NCI-H460 (cell line): ENCODE measurements at regions not wholly inside any gene's neighbourhood (a gene's known extent, or its start where the extent isn't known, plus 50 kb on each side); places are given as distances from the start of the nearest gene placed in this dataset.
"Not testable (repeated sequence)": the region's sequence is repeated elsewhere in the genome, so short reads cannot be mapped to it uniquely, and the experiment has no call there.

Experiments used
- DNase-seq: peaks from one replicate; pipeline ENCODE4 v3.0.0-alpha.2; 2016; ENCODE audit warnings: low read depth; ENCODE audit errors: extremely low read depth

GRCh38 chr7:106583706-106584690, 77.0 kb downstream of the CCDC71L start:
- no peak for DNase-seq

- no peak for DNase-seq
Measured at GRCh38 chr7:106583100-106583499, 77.9 kb downstream of the CCDC71L start.

- no peak for DNase-seq
Measured at GRCh38 chr7:106582365-106582764, 78.6 kb downstream of the CCDC71L start.

- not testable (repeated sequence) for DNase-seq
Measured at GRCh38 chr7:106579086-106579485, 81.9 kb downstream of the CCDC71L start.

- no peak for DNase-seq
Measured at GRCh38 chr7:106575138-106575823, 85.7 kb downstream of the CCDC71L start.

- no peak for DNase-seq
Measured at GRCh38 chr7:106573738-106574137, 87.2 kb downstream of the CCDC71L start.

GRCh38 chr7:106573125-106573663, 87.8 kb downstream of the CCDC71L start:
- DNase-seq = no peak

GRCh38 chr7:106572394-106573124, 88.4 kb downstream of the CCDC71L start:
- DNase-seq = no peak

GRCh38 chr7:106571563-106571962, 89.4 kb downstream of the CCDC71L start:
- no peak for DNase-seq

GRCh38 chr7:106570948-106571418, 90.0 kb downstream of the CCDC71L start:
- DNase-seq = no peak

GRCh38 chr7:106570146-106570545, 90.8 kb downstream of the CCDC71L start:
- no peak for DNase-seq

GRCh38 chr7:106569500-106569929, 91.4 kb downstream of the CCDC71L start:
- DNase-seq = no peak

GRCh38 chr7:106568680-106569499, 92.1 kb downstream of the CCDC71L start:
- peak; percentile 85 for DNase-seq

GRCh38 chr7:106568002-106568679, 92.8 kb downstream of the CCDC71L start:
- DNase-seq = no peak

GRCh38 chr7:106567204-106568001, 93.6 kb downstream of the CCDC71L start:
- DNase-seq = not testable (repeated sequence)

GRCh38 chr7:106566672-106567071, 94.3 kb downstream of the CCDC71L start:
- DNase-seq = no peak

GRCh38 chr7:106566196-106566595, 94.8 kb downstream of the CCDC71L start:
- DNase-seq = no peak

- no peak for DNase-seq
Measured at GRCh38 chr7:106565428-106565827, 95.5 kb downstream of the CCDC71L start.
